Hepatocyte (in vitro differentiated cells): ENCODE measurements at regions not wholly inside any gene's neighbourhood (a gene's known extent, or its start where the extent isn't known, plus 50 kb on each side); places are given as distances from the start of the nearest gene placed in this dataset.

Source experiments
- DNase-seq: peaks from one replicate; pipeline ENCODE4 v3.0.0-alpha.2; 2016; ENCODE audit warnings: low spot score
- H2AFZ ChIP-seq: fragments of 200-600 bp; sonication (generic); 2 replicates; pipeline ENCODE4 v1.6.0; 2016; ENCODE audit warnings: antibody characterized with exemption, mild to moderate bottlenecking
- H3K27ac ChIP-seq: fragments of 200-600 bp; sonication (generic); 2 replicates; pipeline ENCODE4 v1.5.1; 2016; ENCODE audit warnings: mild to moderate bottlenecking
- H3K27me3 ChIP-seq: fragments of 200-600 bp; sonication (generic); 2 replicates; pipeline ENCODE4 v1.6.1; 2016
- H3K36me3 ChIP-seq: fragments of 200-600 bp; sonication (generic); replicated peaks from 2 replicates; pipeline ENCODE4 v1.5.1; 2016; ENCODE audit warnings: low read depth; ENCODE audit not compliant: insufficient read depth
- H3K4me1 ChIP-seq: fragments of 200-600 bp; sonication (generic); 2 replicates; pipeline ENCODE4 v1.5.1; 2016; ENCODE audit warnings: mild to moderate bottlenecking, moderate library complexity; ENCODE audit not compliant: insufficient read depth
- H3K4me2 ChIP-seq: fragments of 200-600 bp; sonication (generic); 2 replicates; pipeline ENCODE4 v1.6.0; 2016
- H3K4me3 ChIP-seq: fragments of 200-600 bp; sonication (generic); 2 replicates; pipeline ENCODE4 v1.5.1; 2016; ENCODE audit warnings: mild to moderate bottlenecking
- H3K79me2 ChIP-seq: fragments of 200-600 bp; sonication (generic); 2 replicates; pipeline ENCODE4 v1.6.0; 2017; ENCODE audit warnings: mild to moderate bottlenecking
- H3K9me2 ChIP-seq: fragments of 200-600 bp; sonication (generic); replicated peaks from 2 replicates; pipeline ENCODE4 v1.6.0; 2017; ENCODE audit warnings: mild to moderate bottlenecking; ENCODE audit not compliant: insufficient read depth
- H3K9me3 ChIP-seq: fragments of 200-600 bp; sonication (generic); 2 replicates; pipeline ENCODE4 v1.5.1; 2016; ENCODE audit warnings: low read depth, mild to moderate bottlenecking
- H4K20me1 ChIP-seq: fragments of 200-600 bp; sonication (generic); 2 replicates; pipeline ENCODE4 v1.6.0; 2016; ENCODE audit warnings: mild to moderate bottlenecking; ENCODE audit not compliant: insufficient read depth, poor library complexity, severe bottlenecking
- CTCF ChIP-seq: fragments of 200-600 bp; sonication (generic); IDR thresholded peaks from 2 replicates; pipeline ENCODE4 v1.5.1; 2016; ENCODE audit warnings: antibody characterized with exemption, mild to moderate bottlenecking; ENCODE audit not compliant: poor library complexity
- EZH2 ChIP-seq: fragments of 200-600 bp; sonication (generic); IDR thresholded peaks from 2 replicates; pipeline ENCODE4 v1.6.1; 2016; ENCODE audit warnings: antibody characterized with exemption, mild to moderate bottlenecking, borderline replicate concordance
- EZH2phosphoT487 ChIP-seq: fragments of 200-600 bp; sonication (generic); IDR thresholded peaks from one replicate; pipeline ENCODE4 v1.6.1; 2018; ENCODE audit warnings: antibody characterized with exemption, mild to moderate bottlenecking, low read depth, moderate library complexity; ENCODE audit not compliant: unreplicated experiment, severe bottlenecking
- WGBS: methylation state at CpG from one replicate; pipeline ENCODE4 v1.1.6; 2016; ENCODE audit warnings: low lambda C conversion rate; ENCODE audit errors: missing lambda C conversion rate; 5-methylcytosine and 5-hydroxymethylcytosine counted together

DNA sequence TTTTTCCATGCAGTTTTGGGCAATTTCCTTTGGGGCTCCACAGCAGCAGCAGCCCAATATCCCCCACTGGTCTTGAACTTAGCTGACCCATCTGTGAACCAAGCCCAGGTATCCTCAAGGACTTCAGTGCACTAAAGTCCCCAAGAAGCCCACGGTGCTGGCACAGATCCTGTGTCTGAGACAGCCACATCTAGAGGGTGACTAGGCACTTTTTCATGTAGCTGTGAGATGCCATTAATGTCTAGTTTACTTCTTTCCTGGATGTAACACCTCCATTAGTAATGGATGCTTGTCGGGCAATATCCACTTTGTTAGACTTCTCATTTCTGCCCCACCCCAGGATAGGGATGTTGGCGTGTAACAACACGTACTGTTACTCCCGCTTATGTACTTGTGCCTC, 117.9 kb downstream of the GPCPD1 start:
- H3K79me2 ChIP-seq = no peaks in the 10 kb centered on the region
- peaks cover 4% of the 10 kb centered on the region for H3K27me3 ChIP-seq
- H3K36me3 ChIP-seq = no peaks in the 10 kb centered on the region
- WGBS = 94% methylated on average over 5 of the region's 5 CpGs
- no peaks in the 10 kb centered on the region for H3K4me1 ChIP-seq
- no peaks in the 10 kb centered on the region for H3K9me3 ChIP-seq
- H3K9me2 ChIP-seq = no peaks in the 10 kb centered on the region
- H3K27ac ChIP-seq = no peak overlapping the region
- TF ChIP-seq CTCF (no peak), EZH2 (no peak)
- H4K20me1 ChIP-seq = no peaks in the 10 kb centered on the region
- no peak overlapping the region for H3K4me3 ChIP-seq
- H3K4me2 ChIP-seq = no peak overlapping the region
- H2AFZ ChIP-seq = no peak overlapping the region
- no peak for DNase-seq

GRCh38 chr20:5491455-5491854, 119.4 kb downstream of the GPCPD1 start:
- H3K27me3 ChIP-seq = peaks cover 7% of the 10 kb centered on the region
- no peak for TF ChIP-seq EZH2phosphoT487
- no peak for TF ChIP-seq CTCF
- no peak for TF ChIP-seq EZH2
- no peak overlapping the region for H3K4me3 ChIP-seq
- no peak overlapping the region for H3K4me2 ChIP-seq
- no peaks in the 10 kb centered on the region for H3K9me3 ChIP-seq
- H3K9me2 ChIP-seq = no peaks in the 10 kb centered on the region
- no peaks in the 10 kb centered on the region for H3K79me2 ChIP-seq
- H3K36me3 ChIP-seq = no peaks in the 10 kb centered on the region
- DNase-seq = no peak
- H3K4me1 ChIP-seq = no peaks in the 10 kb centered on the region
- no peaks in the 10 kb centered on the region for H4K20me1 ChIP-seq
- H3K27ac ChIP-seq = no peak overlapping the region
- H2AFZ ChIP-seq = no peak overlapping the region
- 79% methylated on average over 3 of the region's 3 CpGs for WGBS

GRCh38 chr20:5489601-5490000, 121.2 kb downstream of the GPCPD1 start:
- Histone ChIP-seq H3K4me1 (no peaks in the 10 kb centered on the region), H3K36me3 (no peaks in the 10 kb centered on the region), H3K9me3 (no peaks in the 10 kb centered on the region), H4K20me1 (no peaks in the 10 kb centered on the region), H3K9me2 (no peaks in the 10 kb centered on the region), H3K79me2 (no peaks in the 10 kb centered on the region), H3K4me2 (no peak overlapping the region), H3K27ac (no peak overlapping the region), H2AFZ (no peak overlapping the region), H3K4me3 (no peak overlapping the region), H3K27me3 (peaks cover 7% of the 10 kb centered on the region)
- 96% methylated on average over 1 of the region's 1 CpG for WGBS
- no peak for TF ChIP-seq EZH2phosphoT487
- TF ChIP-seq EZH2 = no peak
- TF ChIP-seq CTCF = no peak
- no peak for DNase-seq

GRCh38 chr20:5488823-5489222, 122.0 kb downstream of the GPCPD1 start:
- H3K4me2 ChIP-seq = no peak overlapping the region
- H2AFZ ChIP-seq = no peak overlapping the region
- no peak for DNase-seq
- H3K36me3 ChIP-seq = no peaks in the 10 kb centered on the region
- H3K9me3 ChIP-seq = no peaks in the 10 kb centered on the region
- H3K4me3 ChIP-seq = no peak overlapping the region
- no peaks in the 10 kb centered on the region for H3K79me2 ChIP-seq
- WGBS = 83% methylated on average over 2 of the region's 2 CpGs
- H3K27ac ChIP-seq = no peak overlapping the region
- H4K20me1 ChIP-seq = no peaks in the 10 kb centered on the region
- H3K4me1 ChIP-seq = no peaks in the 10 kb centered on the region
- peaks cover 7% of the 10 kb centered on the region for H3K27me3 ChIP-seq
- H3K9me2 ChIP-seq = no peaks in the 10 kb centered on the region
- TF ChIP-seq EZH2 (no peak), CTCF (no peak), EZH2phosphoT487 (no peak)
